Peyer's patch (tissue), 4 donors: ENCODE measurements at regions not wholly inside any gene's neighbourhood (a gene's known extent, or its start where the extent isn't known, plus 50 kb on each side); places are given as distances from the start of the nearest gene placed in this dataset.

Experiments
- POLR2A ChIP-seq, 2 donors: fragments of 450-650 bp; IDR thresholded peaks; one replicate each; pipeline ENCODE4 v1.5.1; 2017; ENCODE audit warnings: antibody characterized with exemption in 2 of 2, mild to moderate bottlenecking in 2 of 2, moderate library complexity in 2 of 2
- TF ChIP-seq, protein P1 (sequence below), 6 experiments: fragments of 450-650 bp in 4 of 6; fragments of 200-600 bp in 2 of 6; sonication (generic) in 1 of 6; IDR thresholded peaks; one replicate each; pipeline ENCODE4 v1.5.1; 2017 to 2019; ENCODE audit warnings: antibody characterized with exemption in 6 of 6, mild to moderate bottlenecking in 3 of 6, moderate library complexity in 1 of 6

DNA sequence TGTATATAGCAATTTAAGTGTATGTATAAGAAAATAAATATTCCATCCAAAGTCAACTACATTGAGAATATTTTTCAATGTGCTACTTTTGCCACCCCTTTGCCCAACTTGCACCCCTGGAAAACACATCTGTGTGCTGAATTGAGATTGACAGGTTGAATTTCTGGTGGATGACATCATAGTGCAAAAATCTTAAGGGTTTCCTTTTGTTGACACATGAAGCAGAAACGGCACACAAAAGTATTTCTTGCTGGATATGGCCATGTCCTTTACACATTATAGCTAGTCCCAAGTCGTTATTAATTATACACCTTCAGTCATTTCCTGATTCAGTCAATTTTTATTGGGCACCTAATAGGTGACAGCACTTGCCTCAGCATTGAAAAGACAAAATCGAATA is 188.7 kb upstream of the FBXL4 start:
- TF ChIP-seq, protein P1, sequence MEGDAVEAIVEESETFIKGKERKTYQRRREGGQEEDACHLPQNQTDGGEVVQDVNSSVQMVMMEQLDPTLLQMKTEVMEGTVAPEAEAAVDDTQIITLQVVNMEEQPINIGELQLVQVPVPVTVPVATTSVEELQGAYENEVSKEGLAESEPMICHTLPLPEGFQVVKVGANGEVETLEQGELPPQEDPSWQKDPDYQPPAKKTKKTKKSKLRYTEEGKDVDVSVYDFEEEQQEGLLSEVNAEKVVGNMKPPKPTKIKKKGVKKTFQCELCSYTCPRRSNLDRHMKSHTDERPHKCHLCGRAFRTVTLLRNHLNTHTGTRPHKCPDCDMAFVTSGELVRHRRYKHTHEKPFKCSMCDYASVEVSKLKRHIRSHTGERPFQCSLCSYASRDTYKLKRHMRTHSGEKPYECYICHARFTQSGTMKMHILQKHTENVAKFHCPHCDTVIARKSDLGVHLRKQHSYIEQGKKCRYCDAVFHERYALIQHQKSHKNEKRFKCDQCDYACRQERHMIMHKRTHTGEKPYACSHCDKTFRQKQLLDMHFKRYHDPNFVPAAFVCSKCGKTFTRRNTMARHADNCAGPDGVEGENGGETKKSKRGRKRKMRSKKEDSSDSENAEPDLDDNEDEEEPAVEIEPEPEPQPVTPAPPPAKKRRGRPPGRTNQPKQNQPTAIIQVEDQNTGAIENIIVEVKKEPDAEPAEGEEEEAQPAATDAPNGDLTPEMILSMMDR (IDR thresholded peaks at IDR 0.05) = no peak
- no peak for TF ChIP-seq POLR2A (IDR thresholded peaks at IDR 0.05)
